Immature natural killer cell (primary cell): ENCODE measurements at regions not wholly inside any gene's neighbourhood (a gene's known extent, or its start where the extent isn't known, plus 50 kb on each side); places are given as distances from the start of the nearest gene placed in this dataset.

ENCODE experiments used
- DNase-seq, 3 donors: peaks; one replicate each; pipeline ENCODE4 v3.0.0; 2022; ENCODE audit warnings: mixed read lengths in 1 of 3
- H3K27ac Mint-ChIP-seq, 6 donors: one replicate each; pipeline ENCODE4 v1.8.0; 2020; ENCODE audit warnings: mixed read lengths in 6 of 6, mild to moderate bottlenecking in 5 of 6, inconsistent platforms in 4 of 6, moderate library complexity in 3 of 6
- H3K27me3 Mint-ChIP-seq, 3 donors: one replicate each; pipeline ENCODE4 v1.8.0; 2020 to 2021; ENCODE audit warnings: low read depth in 3 of 3, mild to moderate bottlenecking in 3 of 3, mixed read lengths in 3 of 3, moderate library complexity in 3 of 3, inconsistent platforms in 1 of 3
- H3K36me3 Mint-ChIP-seq, 3 donors: one replicate each; pipeline ENCODE4 v1.8.0; 2020; ENCODE audit warnings: mixed read lengths in 3 of 3, inconsistent platforms in 2 of 3, mild to moderate bottlenecking in 2 of 3
- H3K4me1 Mint-ChIP-seq, 2 donors: one replicate each; pipeline ENCODE4 v1.8.0; 2020; ENCODE audit warnings: inconsistent platforms in 2 of 2, mild to moderate bottlenecking in 2 of 2, mixed read lengths in 2 of 2, moderate library complexity in 1 of 2
- H3K4me3 Mint-ChIP-seq, 5 donors: one replicate each; pipeline ENCODE4 v1.8.0; 2020; ENCODE audit warnings: mild to moderate bottlenecking in 5 of 5, mixed read lengths in 5 of 5, inconsistent platforms in 3 of 5, moderate library complexity in 3 of 5
- H3K9me3 Mint-ChIP-seq, 6 donors: one replicate each; pipeline ENCODE4 v1.8.0; 2020; ENCODE audit warnings: mild to moderate bottlenecking in 6 of 6, mixed read lengths in 6 of 6, inconsistent platforms in 4 of 6, moderate library complexity in 3 of 6

DNA sequence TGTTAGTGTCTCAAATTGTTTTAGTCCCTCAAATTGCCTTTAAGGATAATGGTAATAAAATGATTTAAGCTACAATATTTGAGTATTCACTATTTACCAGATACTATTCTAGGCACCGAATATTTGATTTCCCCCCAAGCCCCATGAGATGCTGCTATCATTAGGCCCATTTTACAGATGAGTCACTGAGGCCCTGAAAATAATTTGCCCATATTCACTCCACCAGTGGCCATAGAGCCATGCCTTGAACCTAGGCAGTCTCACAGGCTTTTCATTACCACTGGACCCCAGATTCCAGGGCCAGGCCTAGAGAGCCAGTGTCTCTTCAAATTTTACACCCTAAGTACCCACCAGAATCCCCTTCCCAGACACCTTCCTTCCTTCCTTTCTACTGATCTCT lies 133.7 kb downstream of the LINC00237 start:
- H3K9me3 Mint-ChIP-seq: peaks cover 0 to 4% (median 0%) of the 10 kb centered on the region in 6 donors
- H3K27me3 Mint-ChIP-seq: peaks cover 0 to 5% (median 3%) of the 10 kb centered on the region in 3 donors
- no peak overlapping the region for H3K27ac Mint-ChIP-seq
- no peaks in the 10 kb centered on the region for H3K4me1 Mint-ChIP-seq
- H3K36me3 Mint-ChIP-seq: no peaks in the 10 kb centered on the region
- H3K4me3 Mint-ChIP-seq: no peak overlapping the region
- no peak for DNase-seq

DNA sequence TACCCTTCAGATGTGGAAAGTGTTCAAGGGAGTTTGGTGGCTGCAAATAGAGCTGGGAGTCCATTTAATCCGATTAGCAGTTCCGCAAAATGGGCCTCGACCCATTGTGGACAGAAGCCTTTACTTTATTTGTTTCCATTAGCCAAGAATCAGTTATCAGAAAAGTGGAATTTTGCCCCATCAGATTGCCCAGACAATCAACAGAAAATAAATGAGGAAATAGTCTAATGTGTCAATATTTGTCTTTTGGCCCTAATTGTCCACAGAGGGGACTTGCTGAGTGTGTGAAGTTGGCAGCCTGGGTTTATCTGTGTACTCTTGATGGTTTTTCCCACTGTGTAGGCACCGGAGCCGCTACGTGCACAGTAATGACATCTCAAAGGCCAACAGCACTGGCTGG lies 134.3 kb downstream of the LINC00237 start:
- H3K36me3 Mint-ChIP-seq: no peaks in the 10 kb centered on the region
- no peak for DNase-seq
- no peaks in the 10 kb centered on the region for H3K4me1 Mint-ChIP-seq
- no peak overlapping the region for H3K4me3 Mint-ChIP-seq
- peaks cover 0 to 5% (median 3%) of the 10 kb centered on the region in 3 donors for H3K27me3 Mint-ChIP-seq
- H3K9me3 Mint-ChIP-seq: peaks cover 0 to 4% (median 0%) of the 10 kb centered on the region in 6 donors
- no peak overlapping the region for H3K27ac Mint-ChIP-seq

DNA sequence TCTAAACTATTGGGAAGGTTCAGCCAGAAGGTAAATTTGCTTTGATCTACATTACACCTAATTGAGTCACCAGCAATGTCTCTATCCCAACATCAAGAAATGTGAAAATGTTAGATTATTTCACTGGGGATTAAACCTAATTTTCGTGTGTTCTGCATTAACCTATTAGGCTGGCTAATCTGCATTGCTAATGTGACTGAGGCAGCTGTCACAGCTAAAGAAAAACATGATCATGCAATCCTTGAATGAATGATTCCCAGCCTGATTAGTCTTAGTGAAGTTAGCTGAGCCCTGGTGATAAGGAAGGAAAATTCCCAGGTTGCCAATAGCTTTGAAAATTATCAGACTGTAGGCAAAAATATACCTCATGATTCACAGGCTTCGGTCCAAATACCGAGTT lies 135.3 kb downstream of the LINC00237 start:
- Mint-ChIP-seq H3K4me3 (no peak overlapping the region), H3K4me1 (no peaks in the 10 kb centered on the region), H3K27ac (no peak overlapping the region), H3K27me3 (peaks cover 2 to 4% (median 3%) of the 10 kb centered on the region in 3 donors), H3K9me3 (peaks cover 0 to 4% (median 0%) of the 10 kb centered on the region in 6 donors), H3K36me3 (no peaks in the 10 kb centered on the region)
- DNase-seq: no peak

DNA sequence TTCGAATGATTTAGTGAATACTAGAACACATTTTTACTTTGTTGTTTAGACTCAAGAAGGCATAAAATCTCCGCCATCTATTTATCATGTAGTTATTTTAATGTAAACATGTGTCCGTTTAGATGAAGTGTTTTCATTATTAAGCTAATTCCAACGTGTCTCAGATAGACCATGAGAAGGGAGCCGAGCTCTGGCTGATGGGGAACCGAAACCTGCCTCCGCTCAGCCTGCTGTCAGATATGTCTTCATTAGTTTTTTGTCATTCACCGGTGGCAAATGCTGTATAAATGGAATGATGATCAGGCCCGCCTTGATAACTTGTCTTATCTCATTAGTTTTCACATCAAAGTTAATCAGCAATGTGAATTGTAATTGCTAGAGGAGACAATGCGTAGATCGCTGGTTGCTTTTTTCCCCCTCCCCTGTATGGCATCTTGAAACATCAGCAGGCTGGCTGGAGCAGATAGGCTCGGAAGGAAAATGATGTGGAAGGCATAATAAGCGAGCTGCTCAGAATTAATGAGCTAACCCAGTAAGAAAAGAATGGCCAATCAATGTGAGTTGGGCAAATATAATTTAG lies 136.4 kb downstream of the LINC00237 start:
- H3K27me3 Mint-ChIP-seq: peaks cover 2 to 4% (median 3%) of the 10 kb centered on the region in 3 donors
- H3K4me3 Mint-ChIP-seq: no peak overlapping the region
- H3K27ac Mint-ChIP-seq: no peak overlapping the region
- DNase-seq: no peak
- H3K9me3 Mint-ChIP-seq: peaks cover 0 to 4% (median 0%) of the 10 kb centered on the region in 6 donors
- no peaks in the 10 kb centered on the region for H3K4me1 Mint-ChIP-seq
- H3K36me3 Mint-ChIP-seq: no peaks in the 10 kb centered on the region

DNA sequence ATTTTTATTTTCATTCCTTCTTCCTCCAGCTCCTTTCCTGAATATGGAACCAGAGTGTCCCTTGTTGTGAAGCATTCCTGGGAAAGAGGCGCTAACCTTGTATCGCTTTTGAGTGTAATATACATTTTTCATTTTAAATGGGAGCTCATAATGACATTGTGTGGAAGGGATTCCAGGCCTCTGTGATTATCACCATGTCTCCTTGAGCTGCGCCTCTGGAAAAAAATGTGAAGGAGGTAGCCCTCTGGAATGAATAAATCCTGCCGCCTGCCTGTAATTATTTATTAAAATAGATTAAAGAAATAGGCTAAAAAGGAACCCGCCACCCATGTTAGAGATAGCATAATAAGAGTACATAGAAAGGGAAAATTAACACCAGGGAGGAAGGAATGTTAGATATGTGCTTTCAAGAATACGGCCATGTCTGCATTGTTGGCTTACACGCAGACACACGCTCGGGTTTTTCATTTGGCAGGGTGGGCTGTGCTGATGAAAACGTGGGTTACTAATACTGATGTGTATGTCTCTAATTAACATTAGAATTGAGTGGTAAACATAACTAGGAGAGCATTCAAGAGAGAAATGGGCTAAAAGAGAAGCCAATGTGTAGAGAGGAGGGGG lies 138.5 kb downstream of the LINC00237 start:
- Mint-ChIP-seq H3K9me3 (no peaks in the 10 kb centered on the region), H3K27ac (no peak overlapping the region), H3K36me3 (no peaks in the 10 kb centered on the region), H3K4me1 (no peaks in the 10 kb centered on the region), H3K27me3 (peaks cover under 1 to 3% (median 2%) of the 10 kb centered on the region in 3 donors), H3K4me3 (no peak overlapping the region)
- DNase-seq: no peak

DNA sequence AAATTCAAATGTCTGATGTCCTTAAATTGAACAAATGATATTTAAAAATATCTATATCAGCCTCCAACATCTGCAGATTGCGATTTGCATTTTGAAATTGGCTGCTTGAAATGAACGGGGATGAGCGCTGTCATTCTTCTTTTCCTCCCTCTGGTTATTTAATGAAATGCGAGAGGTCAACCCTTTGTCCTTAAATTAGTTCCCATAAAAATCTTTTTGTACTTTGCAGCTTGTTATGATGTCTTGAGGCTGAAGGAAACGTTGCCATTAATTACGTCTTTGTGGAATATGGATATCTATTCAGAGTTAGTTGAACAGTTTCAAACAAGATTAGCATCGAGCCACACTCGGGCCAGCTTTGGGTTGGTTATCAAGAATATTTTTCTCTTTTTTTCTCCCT lies 140.0 kb downstream of the LINC00237 start:
- Mint-ChIP-seq H3K4me1 (no peaks in the 10 kb centered on the region), H3K27me3 (peaks cover 0 to 5% (median 2%) of the 10 kb centered on the region in 3 donors), H3K9me3 (no peaks in the 10 kb centered on the region), H3K27ac (no peak overlapping the region), H3K4me3 (no peak overlapping the region), H3K36me3 (no peaks in the 10 kb centered on the region)
- DNase-seq: no peak

DNA sequence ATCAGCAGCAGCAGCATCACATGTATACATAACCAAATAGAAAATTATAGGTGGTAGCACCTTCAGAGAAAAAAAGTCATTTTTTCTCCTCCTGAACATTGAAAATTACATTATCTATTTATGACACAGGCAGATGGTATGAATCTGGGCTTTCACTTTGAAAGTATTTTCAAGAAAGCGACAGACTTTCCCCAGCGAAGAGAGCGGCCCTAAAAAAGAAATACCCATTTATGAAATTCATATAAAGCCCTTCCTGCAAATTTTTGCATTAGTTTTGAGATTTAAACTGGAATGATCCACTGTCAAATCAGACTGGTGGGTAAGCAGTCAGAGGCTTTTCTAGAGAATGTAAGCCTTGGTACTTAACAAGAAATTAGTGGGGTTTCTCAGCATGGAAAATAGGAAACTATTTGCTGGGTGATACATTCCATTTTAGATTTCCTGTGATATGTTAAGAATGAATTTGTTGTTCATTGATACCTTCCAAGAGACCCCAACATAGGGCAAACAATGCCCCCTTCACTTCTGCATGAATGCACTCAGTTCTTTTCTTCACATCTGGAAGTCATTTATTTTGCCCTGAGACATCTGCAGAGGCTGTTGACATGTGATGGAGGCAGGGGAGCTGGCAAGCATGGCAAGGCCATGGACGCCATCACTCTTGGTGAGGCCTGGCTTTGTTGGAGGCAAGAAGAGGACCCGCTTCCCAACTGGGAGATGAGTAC lies 147.0 kb downstream of the LINC00237 start:
- Mint-ChIP-seq H3K27me3 (peaks cover 3 to 9% (median 3%) of the 10 kb centered on the region in 3 donors), H3K4me1 (no peaks in the 10 kb centered on the region), H3K9me3 (peaks cover 0 to 2% (median 0%) of the 10 kb centered on the region in 6 donors), H3K4me3 (no peak overlapping the region), H3K27ac (no peak overlapping the region), H3K36me3 (no peaks in the 10 kb centered on the region)
- DNase-seq: no peak

DNA sequence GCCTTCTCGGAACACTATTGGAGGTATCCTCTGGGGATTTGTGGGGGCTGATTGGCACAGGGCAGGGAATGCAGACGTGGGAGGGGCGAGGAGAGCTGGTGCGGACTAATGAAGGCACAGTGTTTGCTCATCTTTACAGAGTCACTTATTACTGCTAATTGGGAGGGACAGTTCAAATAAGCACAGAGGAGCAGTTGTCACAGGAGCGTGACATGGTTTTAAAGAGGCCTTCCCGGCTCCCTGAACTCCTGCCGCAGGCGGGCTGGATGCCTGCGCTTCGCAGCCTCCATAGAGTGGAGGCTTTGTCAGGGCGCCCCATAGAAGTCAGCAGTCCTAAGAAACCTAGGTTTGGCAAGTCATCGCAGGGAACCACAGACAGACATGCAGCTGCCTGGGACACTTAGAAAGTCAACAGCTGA lies 149.6 kb downstream of the LINC00237 start:
- Mint-ChIP-seq H3K36me3 (no peaks in the 10 kb centered on the region), H3K27ac (no peak overlapping the region), H3K27me3 (peaks cover 3 to 12% (median 8%) of the 10 kb centered on the region in 3 donors), H3K4me3 (no peak overlapping the region), H3K9me3 (peaks cover 0 to 2% (median 0%) of the 10 kb centered on the region in 6 donors), H3K4me1 (peaks cover 0 to 2% of the 10 kb centered on the region in 2 donors)
- DNase-seq: no peak

DNA sequence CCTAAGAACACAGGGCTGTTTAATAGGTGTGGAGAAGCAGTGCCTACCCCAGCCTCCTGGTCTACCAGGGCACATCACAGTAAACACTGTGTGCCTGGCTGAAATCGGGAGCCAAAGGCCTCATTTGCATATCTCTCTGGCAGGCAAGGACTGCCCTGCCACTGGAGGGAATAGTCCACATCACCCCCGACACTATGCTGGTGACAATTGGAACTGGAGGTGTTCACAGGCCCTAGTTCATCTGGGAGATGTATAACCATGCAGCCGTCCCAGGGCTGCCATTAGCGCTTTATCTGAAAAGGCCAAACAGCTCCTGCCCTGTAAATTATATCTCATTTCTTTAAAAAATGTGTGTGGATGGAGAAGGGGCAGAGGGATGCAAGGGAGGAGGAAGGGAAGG lies 150.3 kb downstream of the LINC00237 start:
- peaks cover 0 to 2% (median 0%) of the 10 kb centered on the region in 6 donors for H3K9me3 Mint-ChIP-seq
- no peaks in the 10 kb centered on the region for H3K36me3 Mint-ChIP-seq
- peaks cover 2 to 14% (median 8%) of the 10 kb centered on the region in 3 donors for H3K27me3 Mint-ChIP-seq
- no peak for DNase-seq
- peaks cover 0 to 2% of the 10 kb centered on the region in 2 donors for H3K4me1 Mint-ChIP-seq
- H3K4me3 Mint-ChIP-seq: no peak overlapping the region
- H3K27ac Mint-ChIP-seq: no peak overlapping the region

DNA sequence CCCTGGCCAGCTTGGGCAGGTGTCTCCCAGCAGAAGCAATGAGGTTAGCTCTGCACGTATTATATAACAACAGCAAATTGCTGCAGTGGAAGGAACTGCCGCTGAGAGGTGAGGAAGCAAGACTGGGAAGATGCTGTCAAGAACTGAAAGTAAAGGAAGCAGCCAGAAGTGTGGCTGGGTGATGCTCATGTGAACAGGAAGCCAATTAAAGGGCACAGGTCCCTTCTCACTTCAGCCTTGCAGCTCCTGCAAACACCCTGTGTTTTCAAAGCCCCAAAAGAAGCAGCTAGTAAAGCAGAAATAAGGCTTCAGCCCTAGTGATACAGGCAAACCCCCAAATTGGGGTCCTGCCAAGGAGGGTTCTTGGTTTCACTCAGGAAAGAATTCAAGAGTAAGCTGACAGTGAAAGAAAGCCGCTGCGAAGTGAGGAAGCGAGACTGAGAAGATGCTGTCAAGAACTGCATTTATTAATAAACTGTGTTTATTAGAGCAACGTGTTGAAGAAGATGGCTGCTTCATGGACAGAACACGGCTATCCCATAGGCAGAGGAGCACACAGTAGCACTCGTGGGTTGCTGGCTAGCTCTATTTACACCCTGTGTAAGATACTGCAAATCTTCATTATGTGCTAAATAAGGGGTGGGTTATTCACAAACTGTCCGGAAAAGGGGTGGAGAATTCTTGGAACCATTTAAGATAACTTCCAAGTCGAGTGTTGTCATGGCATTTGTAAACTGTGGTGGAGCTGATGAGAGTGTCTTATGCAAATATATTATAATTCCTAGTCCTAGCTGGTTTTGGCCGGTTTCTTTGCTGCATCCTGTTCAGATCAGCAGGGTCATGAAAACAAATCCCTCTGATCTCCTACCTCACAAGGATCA lies 152.2 kb downstream of the LINC00237 start:
- Mint-ChIP-seq H3K36me3 (no peaks in the 10 kb centered on the region), H3K27me3 (peaks cover 2 to 9% (median 8%) of the 10 kb centered on the region in 3 donors), H3K27ac (no peak overlapping the region), H3K4me3 (no peak overlapping the region), H3K9me3 (peaks cover 0 to 2% (median 0%) of the 10 kb centered on the region in 6 donors), H3K4me1 (peaks cover 0 to 2% of the 10 kb centered on the region in 2 donors)
- DNase-seq: no peak

DNA sequence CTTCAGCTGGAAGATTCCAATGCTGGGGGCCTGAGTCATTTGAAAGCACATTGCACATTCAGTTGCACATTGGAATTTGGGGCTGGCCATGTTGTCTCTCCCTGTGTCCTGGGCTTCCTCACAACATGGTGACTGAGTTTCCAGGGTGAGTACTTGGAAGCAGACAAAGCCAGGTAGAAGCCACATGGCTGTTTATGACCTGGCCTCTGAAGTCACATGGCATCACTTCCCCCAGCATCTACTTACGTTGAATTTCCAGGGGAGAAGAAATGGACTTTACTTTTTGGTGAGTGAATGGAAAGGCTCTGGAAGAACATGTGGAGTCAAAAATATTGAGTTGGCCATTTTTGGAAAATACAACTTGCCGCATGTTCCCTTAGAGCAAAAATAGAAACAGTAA lies 155.5 kb downstream of the LINC00237 start:
- no peaks in the 10 kb centered on the region for H3K36me3 Mint-ChIP-seq
- H3K4me3 Mint-ChIP-seq: no peak overlapping the region
- H3K27me3 Mint-ChIP-seq: peaks cover 0 to 15% (median 7%) of the 10 kb centered on the region in 3 donors
- peaks cover 0 to 5% (median under 1%) of the 10 kb centered on the region in 6 donors for H3K9me3 Mint-ChIP-seq
- peaks cover 0 to 2% of the 10 kb centered on the region in 2 donors for H3K4me1 Mint-ChIP-seq
- H3K27ac Mint-ChIP-seq: no peak overlapping the region
- DNase-seq: no peak

DNA sequence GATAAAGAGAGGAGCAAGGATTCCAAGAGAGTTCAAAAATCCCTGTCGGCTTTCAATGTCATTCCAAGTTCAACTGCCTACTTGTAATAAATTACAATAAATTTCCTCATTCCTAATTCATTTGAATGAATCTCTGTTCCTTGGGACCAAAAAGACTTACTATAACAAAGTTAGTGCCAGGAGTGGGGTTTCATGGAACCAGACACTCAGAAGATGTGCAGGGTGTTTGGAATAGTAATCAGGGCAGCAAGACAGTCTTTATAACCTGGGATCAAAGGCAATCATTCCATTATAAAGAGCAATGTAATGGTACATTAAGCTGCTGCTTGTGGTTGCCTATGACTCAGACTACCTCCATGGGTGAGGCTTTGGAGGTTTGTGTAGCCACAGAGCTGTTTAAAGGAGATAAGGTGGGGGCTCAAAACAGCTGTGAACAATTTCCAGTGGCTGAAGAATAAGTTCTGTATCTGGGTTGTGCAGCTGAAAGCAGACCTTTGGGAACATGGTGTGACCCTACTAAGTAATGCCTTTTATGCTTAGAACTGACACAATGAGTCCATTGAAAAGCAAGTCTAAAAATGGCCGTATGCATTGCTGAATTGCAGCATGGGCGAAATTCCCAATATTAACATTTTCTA lies 159.9 kb downstream of the LINC00237 start:
- Mint-ChIP-seq H3K4me3 (no peak overlapping the region), H3K9me3 (peaks cover 0 to 6% (median under 1%) of the 10 kb centered on the region in 6 donors), H3K4me1 (no peaks in the 10 kb centered on the region), H3K27me3 (peaks cover 3 to 6% (median 3%) of the 10 kb centered on the region in 3 donors), H3K27ac (no peak overlapping the region), H3K36me3 (no peaks in the 10 kb centered on the region)
- no peak for DNase-seq

DNA sequence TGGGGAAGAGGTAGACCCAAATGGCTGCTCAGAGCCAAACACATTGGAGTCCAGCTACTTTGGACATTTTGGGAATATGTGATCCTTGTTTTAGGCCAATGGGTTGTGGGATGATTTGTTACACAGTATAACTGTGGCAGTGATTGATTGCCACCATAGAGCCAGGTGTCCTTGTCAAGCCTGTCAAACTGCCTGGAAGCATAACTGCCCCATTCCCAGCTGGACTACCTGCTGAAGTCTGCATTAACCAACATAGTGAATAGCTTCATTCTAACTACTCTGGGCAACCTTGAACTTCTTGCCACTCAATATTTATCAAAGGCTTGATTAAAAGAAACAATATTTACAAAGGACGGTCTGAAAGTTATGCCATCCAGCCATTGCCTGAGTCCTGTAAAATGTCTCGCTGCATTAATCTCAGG lies 164.7 kb downstream of the LINC00237 start:
- Mint-ChIP-seq H3K27me3 (peaks cover 3 to 12% (median 6%) of the 10 kb centered on the region in 3 donors), H3K4me1 (no peaks in the 10 kb centered on the region), H3K4me3 (no peak overlapping the region), H3K9me3 (peaks cover 0 to 6% (median 0%) of the 10 kb centered on the region in 6 donors), H3K36me3 (no peaks in the 10 kb centered on the region), H3K27ac (no peak overlapping the region)
- no peak for DNase-seq
